ENCODE measurements at regions not wholly inside any gene's neighbourhood (a gene's known extent, or its start where the extent isn't known, plus 50 kb on each side); places are given as distances from the start of the nearest gene placed in this dataset.

DNA sequence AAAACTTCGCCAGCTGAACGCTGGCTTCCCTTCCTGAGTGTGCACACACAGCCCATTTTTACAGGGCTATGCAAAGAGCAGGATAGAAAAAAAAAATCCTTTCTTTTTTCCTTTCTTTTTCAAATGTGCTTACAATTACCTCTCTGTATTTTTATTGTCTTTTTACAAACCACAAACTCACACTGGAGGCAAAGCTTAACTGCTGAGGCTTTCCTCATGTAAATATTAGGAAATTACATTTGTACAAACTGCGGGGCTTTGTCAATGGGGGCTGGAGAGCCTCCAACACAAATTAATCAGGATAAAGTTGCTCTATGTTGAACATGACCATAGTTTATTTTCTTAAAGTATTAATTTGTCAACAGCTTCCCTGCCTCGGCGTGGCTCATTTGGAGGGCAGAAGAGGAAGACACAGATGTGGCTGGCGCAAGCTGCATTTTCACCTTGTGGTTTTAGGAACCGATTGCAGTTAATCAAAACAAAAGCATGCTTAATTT, 411.7 kb upstream of the MKI67 start:
- DNase-seq: no peak

DNA sequence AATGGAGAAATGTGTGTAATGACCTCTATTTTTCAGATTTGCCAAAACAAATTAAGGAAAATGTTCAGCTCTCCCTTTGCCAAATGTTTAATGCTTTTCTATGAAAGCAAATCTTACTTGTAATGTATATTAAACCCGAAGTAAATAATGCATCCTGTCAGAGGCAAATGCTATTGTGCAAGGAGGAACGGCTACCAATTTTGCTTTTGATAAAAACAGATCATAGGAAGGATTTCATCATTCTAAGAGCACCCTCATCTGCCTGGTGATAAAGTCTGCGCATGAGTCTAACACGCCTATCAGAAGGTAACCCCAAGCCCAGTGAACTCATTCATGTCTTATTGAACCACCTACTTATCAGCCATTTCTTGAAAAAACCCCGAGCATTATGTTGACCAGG, 412.4 kb upstream of the MKI67 start:
- DNase-seq: no peak

DNA sequence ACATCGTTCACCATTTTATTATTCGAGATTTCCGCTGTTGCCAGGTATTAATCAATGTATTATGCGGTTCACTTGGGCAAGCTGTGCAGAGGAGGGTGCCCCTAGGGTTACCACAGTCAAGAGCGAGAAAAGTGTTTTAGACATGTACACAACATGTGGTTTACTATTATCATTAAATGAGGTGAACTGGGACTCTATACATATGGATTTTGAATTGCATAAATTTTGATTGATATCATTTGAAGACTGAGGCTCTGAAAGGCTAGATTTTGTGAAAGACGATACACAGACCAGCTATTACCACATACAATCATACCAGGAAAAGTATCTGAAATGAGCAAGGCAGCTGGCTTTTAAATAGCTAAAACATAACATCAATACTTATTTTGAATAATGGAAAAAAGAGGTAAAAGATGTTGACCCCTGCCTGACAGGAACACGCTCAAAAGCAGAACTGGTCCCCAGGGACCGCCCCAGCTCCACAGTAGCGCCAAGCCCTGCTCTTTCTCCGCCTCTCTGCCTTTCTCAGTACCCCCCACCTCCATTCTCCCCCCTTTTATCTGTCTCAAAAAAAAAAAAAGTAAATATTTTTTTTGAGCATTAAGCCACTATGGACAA, 413.4 kb upstream of the MKI67 start:
- no peak for DNase-seq

DNA sequence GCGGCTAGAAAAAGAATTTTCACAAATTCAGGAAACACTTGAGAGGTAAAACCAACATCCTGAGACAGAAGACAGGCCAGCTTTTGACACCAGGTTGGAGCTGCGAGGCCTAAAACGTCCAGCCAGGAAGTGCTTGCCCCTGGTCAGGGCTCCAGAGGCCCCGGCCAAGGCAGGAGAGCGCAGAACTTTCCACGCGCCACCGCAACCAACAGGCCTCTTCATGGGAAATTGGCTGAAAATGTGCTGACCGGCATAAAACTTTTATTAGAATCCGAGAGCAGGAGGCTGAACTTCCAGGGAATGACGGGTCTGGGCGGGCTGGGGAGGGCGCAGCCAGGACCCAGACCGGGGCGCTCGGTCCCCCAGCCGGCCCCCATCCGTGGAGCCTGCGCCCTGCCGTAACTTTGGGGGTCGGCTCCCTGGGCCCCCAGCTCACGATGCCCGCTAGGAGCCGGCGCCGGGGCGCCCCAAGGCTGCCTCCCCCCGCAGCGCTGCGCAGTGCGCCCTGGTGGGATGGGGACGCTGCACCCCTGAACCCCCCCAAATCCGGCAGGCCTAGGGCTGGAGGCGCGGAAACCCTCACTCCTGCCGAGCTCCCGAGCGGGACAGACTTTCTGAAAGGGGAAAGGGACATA, 414.0 kb upstream of the MKI67 start:
- DNase-seq: no peak

DNA sequence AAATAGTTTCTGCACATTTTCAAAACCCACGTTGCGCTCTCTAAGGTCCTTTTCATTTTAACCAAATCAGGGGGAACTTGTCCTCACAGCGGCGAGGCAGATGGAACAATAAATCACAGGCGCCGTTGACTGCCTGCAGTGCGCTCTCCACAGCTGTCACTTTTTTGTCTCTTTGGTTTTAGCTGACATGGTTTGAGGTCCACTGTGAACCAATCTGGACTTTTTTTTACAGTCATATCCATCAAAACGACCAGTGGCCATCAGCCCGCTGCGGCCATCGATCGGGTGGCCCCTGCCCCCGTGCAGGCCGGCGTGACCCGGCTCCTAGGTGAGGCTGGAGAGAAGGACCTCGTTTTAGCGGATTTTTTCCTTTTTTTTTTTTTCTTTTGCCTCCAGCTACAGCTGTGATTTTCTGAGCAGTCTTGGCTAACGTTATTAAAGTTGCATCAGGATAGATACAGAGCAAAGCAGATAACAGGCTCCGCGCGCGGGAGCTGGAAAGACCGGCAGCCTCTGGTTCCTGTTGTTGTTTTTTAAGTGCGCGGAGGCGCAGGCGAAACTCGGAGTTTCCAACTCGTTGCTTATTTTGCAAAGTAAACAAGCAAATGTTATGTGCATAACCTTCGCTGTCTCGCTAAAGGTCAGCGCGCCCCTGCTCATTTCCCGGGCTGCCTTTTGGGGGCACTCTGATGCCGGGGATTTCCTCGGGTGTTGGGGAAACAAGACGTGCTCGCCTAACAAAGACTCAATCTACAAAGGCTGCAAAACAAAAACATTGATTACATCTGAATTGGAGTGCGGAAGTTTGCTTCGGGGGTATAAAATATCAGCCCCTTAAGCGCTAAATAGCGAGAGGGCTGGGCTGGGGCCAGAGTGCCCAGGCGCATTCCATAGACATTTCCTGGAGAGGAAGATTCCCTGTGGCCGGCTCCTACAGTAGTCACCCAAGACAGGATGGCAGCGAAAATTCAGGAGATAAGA, 414.8 kb upstream of the MKI67 start:
- DNase-seq: no peak

DNA sequence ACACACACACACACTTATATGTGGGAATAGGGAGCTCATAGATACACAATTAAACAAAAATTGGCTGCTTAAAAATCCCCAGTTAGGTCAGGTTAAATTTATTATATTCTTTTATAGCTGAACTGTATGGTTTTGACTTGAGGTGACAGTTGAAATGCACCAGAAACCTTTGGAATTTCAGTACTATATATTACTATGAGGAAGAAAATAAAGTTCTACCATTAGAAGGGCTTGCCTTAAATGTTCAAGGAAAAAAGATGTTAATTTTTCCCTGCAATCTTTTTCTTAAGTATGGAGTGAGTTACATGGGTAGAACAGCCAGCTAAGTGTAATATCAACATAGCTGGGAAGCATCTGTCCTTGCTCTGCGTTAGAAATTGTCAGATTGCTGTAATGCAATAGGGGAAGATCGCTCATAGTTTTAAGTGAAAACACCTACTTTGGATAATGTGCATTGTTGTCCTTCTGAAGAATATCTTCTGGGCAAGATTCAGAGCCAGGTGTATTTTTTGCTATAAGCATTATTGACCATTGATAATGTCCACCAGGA, 415.8 kb upstream of the MKI67 start:
- DNase-seq: no peak

DNA sequence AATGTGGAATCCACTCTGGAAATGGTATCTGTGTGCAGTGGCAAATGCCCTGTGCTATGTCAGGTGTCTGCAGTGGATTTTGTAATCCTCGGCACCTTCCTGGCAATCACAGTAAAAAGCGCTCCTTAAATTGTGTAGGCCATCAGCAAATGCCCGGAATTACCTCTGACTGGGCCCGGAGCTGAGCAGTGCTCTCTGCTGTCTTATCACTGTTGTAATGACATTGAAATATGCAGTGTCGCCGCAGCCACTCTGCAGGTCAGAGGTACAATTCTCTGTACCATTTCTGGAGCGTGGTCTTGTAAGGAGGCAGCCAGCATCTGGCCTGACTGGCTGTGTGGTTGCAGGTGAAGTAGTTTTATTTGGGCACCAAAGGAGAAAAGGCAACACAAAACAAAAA, 416.4 kb upstream of the MKI67 start:
- no peak for DNase-seq

DNA sequence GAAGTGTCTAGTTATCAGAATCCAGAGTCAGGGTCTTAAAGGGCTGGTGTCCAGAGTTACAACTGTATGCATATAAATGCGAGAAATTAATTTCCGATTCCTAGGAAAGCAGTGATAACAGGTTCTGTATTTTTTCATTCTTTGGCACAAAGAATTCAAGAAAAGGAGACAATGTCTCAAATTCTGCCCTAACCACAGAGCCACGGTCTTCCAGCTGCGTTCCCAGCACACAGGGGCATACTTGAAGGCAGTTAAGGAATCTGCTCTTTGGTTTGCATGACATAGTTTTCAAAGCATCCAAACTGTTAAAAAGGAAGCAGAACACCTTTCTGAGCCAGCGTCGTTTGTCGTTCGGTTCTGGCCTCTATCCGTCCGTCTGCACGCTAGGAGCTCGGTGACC, 416.9 kb upstream of the MKI67 start:
- no peak for DNase-seq

DNA sequence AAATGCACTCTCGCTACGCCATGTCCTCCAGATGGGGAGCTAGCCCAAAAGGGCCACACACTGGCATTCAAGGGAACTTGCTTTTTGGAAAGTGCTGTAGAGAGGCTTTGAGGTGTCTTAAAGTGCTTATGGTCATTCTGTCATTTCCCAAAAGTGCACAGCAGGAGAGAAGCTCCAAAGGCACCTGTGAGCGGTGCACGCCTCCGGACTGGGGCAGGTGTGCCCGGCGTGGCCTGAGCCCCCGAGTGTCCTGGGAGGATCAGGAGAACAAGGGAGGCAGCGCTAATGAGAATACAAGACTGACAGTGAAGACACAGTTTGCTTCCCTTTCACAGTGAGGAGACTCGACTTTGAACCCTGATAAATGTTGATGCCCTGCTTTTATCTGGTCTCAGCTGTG, 419.0 kb upstream of the MKI67 start:
- DNase-seq: no peak

DNA sequence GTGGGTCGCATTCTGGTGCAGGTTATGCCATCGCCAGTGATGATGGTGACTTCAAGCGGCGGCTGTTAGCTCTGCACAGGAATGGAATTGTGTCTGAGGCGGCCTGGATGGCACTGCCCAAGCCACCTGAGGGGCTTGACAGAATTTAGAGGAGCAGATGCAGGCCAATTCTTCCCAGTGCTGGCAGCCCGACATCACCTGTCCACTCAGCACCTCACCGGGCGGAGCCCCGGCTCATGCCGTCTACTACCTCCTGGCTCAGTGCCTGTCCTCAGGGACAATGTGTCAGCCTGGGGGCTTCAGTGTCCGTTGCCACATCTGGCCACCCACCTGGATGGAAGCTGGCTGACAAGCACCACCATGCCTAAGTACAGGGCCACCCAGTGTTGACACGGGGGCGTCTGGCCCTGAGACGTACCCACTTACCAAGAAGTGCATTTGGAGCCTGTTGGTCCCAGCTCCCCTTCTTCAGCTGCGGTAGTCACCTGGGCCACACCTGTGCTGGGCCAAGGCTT, 420.5 kb upstream of the MKI67 start:
- no peak for DNase-seq

DNA sequence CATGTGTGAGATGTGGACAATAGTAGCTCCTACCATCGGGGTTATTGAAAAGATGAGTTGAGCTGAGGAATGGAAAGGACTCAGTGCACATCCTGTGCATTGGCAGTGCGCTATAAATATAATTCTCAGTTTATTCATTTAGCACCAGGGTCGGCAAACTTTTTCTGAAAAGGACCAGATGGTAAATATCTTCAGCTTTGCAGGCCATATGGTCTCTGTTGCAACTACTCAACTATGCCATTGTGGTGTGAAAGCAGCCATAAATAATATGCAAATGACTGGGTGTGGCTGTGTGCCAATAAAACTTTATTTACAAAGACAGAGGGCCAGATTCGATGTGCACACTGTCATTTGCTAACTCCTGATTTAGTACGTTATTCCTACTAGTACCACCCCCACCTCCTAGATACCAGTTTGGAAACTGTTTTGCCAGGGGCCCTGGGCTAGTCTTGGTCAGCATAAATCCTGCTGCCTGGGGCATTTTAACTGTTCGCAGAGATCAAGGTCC, 422.9 kb upstream of the MKI67 start:
- DNase-seq: no peak

DNA sequence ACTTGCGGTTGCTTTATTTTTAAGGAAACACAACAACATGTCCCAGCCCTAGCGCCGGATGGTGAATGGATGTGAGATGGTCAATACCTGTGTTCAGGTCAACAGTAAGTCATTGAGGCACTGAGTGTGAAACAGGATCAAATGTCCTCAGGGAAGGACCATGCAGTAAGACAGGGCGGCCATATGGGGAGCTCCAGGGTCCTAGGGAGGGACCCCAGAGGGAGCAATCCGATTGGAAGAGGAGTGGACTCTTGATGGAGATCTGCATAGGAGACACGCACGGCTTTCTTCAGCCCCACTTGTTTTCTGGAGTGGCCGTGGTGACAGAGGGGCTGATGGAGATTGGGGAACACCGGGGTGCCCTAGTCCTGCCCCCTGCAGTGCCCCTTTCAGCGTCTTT, 423.8 kb upstream of the MKI67 start:
- DNase-seq: no peak

DNA sequence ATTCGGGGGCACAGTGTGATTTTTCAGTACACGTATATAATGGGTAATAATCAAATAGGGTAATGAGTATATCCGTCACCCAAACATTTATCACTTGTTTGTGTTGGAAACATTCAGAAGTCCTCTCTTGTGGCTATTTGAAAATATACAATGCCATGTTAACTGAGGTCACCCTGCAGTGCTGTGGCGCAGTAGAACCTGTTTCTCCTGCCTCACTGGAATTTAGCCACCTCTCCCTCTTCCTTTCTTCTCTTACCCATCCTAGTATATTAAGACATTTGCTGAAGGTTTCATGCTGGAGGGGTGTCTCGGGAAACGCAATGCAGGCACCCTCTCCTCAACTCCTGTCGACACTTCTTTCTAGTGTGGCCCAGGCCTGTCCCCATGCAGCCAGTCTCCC, 425.3 kb upstream of the MKI67 start:
- DNase-seq: no peak

DNA sequence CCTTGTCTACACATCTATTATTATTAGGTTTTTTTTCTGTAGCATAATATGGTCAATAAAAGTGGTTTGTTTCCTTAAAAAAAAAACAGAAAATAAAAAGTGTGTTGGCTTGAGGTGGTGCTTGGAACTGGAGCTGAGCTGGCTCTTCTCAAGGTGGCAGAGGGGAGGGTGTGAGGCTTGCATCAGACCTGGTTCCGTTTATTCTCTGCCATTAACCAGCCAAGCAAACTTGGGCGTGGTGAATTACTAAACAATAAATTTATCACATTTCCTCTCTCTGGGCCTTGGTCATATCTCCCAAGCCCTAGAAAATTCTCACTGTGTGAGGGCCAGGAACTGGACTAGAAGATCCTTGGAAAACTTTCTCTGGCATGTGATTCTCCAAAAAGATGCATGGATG, 427.5 kb upstream of the MKI67 start:
- DNase-seq: no peak

DNA sequence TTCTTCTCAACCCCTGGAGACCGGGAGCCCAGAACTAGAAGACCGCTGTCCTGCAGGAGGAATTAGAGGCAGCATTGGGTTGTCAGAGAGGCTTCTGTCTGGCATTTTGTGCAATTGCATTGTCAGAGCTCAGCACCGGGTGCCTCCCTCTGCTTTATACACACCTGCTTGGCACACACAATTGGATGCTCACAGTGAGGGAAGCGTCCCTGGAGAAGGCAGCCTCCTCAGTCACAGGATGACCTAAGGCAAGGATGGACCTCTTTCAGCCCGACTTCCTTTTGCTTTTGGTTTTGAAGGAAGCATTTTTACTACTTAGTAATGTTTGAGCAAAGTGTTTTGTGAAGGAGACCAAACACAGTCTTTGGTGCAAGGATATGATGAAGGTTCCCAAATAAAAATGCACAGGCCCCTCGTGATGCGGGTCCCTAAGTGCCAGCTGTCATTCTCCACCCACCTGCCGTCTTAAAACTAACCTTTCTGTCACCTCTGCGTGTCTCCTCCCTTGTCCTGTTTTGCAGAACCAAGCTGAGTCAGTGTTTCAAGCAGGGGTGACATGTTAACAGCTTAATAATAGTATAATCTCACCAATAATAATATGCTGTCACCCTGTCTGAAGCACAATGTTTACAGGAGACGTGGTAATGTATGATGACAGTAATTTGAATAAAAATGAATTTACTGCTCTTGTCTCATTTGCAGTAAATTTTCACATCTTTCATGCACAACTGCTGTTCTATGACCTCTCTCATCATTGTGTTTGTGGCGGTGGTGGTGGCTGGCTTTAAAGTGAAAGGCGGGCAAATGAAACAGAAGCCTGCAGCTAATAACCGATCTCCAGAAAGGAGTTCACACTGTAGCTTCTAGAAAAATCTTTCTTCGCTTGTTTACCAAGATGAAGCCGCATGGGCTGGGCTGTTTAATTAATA, 430.2 kb upstream of the MKI67 start:
- DNase-seq: no peak

DNA sequence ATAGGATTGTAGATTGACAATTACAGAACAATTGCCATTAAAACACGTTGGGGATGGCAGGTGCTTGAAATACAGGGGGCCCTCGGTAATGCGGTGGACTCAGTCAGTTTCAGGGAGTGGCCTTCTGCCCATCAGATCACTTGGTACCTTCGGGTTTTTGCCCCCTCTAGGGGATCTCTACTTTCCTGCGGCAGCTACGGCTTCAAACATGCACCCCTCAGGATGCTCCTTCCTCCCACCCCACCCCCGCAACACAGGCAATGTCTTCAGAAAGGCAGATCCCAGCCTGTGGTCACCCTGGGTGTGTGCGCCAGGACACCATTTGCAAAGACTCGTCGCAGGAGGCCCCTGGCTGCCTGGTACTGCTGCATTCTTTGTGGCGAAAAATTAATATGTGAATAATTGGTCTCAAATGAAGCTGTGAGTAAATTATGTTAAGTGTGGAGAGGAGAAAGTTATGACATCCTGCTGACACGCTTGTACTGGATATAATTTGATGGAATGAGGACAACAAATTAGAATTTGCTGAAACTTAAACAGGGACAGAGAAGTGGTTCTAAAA, 431.0 kb upstream of the MKI67 start:
- no peak for DNase-seq

DNA sequence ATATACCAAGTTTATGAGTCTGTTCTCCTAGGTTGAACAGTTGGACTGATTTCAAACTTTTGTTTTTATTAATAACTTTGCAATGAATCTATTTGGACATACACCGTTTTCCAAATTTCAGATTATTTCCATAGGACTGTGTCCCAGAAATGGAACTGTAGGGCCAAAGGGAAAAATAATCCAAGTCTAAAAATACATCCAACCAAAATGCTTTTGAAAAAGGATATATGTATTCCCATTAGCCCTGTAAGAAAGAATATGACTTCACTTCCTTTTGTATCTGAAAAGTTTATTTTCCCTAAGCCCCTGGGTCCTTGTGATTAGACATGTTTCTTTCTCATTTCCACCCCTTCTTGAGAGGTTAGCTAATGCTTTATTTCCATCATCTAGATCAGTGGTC, 434.2 kb upstream of the MKI67 start:
- no peak for DNase-seq

DNA sequence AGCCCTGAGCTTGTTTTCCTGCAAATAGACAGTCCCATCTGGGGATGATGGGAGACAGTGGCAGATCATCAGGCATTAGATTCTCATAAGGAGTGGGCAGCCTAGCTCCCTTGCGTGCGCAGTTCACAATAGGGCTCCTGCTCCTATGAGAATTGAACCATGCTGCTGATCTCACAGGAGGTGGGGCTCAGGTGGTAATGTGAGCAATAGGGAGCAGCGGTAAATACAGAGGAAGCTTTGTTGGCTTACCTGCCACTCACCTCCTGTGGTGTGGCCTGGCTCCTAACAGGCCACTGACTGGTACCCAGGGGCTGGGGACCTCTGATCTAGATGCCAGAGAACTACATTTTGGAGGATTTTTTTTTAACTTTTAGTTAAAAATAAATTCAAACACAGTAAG, 434.8 kb upstream of the MKI67 start:
- DNase-seq: no peak

DNA sequence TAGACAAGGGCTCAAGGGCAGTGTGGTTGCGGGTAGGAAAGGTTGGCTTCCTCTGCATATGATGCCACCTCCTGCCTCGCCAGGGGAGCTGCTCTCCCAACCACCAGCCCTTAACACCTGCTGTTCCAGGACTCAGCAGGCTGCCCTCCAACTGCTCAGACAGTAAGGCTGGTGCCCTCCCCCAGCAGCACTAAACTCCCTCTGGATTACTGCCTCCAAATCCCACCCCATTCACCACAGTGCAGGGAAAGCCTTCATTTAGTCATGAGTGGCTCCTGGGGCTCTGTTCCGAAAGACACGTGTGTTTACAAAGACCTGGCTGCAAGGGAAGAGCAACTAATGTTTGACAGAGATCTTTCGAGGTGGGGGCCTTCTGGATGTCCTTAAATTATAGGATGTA, 437.2 kb upstream of the MKI67 start:
- no peak for DNase-seq

DNA sequence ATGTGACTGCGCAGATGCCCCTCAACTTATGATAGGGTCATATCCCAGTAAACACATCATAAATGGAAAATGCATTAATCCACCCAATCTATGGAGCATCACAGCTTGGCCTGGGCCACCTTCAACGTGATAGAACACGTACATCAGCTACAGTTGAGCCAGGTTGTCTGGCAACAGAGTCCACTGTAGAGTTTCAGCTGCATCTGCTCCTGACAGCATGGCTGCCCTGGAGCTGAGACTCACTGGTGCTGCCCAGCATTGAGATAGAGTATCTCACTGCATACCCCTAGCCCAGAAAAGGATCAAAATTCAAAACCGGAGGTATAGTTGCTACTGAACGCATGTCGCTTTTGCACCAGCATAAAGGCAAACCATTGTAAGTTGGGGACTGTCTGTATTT, 437.7 kb upstream of the MKI67 start:
- no peak for DNase-seq

DNA sequence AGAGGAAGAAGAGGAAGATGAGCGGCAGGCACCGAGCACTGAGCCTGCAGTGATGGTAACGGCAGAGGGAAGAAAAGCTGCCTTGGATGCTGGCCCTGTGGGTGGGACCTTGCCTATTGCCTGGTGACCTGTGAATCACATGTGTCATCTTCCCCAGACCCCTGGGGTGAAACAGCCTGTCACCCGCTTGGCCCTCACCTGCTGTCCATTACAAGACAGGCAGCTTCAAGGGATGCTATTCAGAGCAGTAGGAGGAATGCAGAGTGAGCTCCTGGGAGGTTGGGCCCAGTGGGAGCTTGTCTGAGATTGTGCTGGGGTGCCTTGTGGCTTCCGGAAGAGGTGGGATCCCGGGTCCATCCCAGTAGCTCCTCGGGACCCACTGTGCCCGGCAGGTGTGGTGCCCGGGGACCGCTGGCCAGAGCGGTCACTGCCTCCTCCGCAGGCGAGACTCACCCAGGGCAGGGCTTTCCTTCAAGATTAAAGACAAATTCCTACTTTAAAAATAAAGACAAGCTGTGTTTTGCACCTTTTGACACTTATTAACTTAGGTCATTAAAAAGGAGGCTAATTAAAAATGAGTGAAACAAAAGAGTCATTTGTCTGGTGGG, 440.2 kb upstream of the MKI67 start:
- DNase-seq: no peak
